ENCODE measurements at regions not wholly inside any gene's neighbourhood (a gene's known extent, or its start where the extent isn't known, plus 50 kb on each side); places are given as distances from the start of the nearest gene placed in this dataset.

DNA sequence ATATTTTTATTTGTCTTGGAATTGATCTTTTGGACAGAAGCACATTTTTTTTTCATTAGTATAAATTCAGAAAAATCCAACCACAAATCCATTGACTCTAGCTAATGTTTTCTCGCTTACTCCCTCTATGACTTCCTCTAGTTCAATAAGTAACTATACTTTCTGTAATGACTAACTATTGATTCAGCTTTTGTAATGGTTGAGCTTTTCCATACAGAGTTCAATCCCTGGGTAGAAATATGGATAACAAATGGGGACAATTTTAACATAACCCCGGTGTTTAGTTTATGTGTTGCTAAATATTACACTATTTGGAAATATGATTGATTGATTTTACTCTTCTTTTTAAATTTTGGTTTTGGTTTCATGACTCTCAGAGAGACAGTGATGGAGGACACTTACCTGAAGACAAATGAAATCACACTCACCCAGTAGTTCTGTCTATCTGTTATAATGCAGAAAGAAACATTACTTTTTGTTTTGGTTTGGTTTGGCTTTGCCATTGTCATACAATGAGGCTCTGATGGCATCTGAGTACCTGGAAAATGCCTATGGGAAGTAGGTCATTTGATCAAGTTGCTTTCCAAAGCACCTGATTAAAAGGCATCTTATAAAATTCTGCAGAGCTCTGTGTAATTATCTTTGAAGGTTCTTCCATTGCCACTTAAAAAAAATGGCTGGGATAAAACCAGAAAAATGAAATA lies 309.7 kb upstream of the MPDZ start:
- no peaks in the 10 kb centered on the region for H4K20me1 ChIP-seq (ENCODE audit: control insufficient read depth, insufficient read depth)
- intact Hi-C loops (cut with micrococcal nuclease; ENCODE audit: unreplicated experiment) = no loop called here
- in situ Hi-C loops (cut with MboI) = no loop called here
- H3K9ac ChIP-seq (ENCODE audit: control insufficient read depth, insufficient read depth, low read length) = no peak overlapping the region
- BruUV-seq (replicated peaks) = no TSS peak
- no peak overlapping the region for H3K27ac ChIP-seq (ENCODE audit: control insufficient read depth, insufficient read depth)
- 13% methylated on average over 2 of the region's 2 CpGs for WGBS (ENCODE audit: insufficient coverage, insufficient replicate concordance, low lambda C conversion rate, missing lambda C conversion rate)
- no peak overlapping the region for H3K4me3 ChIP-seq
- no peak for ATAC-seq
- no peak overlapping the region for H3K4me2 ChIP-seq (ENCODE audit: control insufficient read depth, insufficient read depth)
- no peak for TF ChIP-seq HCFC1 (IDR thresholded peaks at IDR 0.05; ENCODE audit: low read length)
- TF ChIP-seq, protein P1, sequence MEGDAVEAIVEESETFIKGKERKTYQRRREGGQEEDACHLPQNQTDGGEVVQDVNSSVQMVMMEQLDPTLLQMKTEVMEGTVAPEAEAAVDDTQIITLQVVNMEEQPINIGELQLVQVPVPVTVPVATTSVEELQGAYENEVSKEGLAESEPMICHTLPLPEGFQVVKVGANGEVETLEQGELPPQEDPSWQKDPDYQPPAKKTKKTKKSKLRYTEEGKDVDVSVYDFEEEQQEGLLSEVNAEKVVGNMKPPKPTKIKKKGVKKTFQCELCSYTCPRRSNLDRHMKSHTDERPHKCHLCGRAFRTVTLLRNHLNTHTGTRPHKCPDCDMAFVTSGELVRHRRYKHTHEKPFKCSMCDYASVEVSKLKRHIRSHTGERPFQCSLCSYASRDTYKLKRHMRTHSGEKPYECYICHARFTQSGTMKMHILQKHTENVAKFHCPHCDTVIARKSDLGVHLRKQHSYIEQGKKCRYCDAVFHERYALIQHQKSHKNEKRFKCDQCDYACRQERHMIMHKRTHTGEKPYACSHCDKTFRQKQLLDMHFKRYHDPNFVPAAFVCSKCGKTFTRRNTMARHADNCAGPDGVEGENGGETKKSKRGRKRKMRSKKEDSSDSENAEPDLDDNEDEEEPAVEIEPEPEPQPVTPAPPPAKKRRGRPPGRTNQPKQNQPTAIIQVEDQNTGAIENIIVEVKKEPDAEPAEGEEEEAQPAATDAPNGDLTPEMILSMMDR (IDR thresholded peaks at IDR 0.05 in 2 of 3, conservative IDR thresholded peaks at IDR 0.05 in 1 of 3; ENCODE audit: control insufficient read depth in 2 of 3, extremely low read depth in 1 of 3, insufficient read depth in 1 of 3, low read depth in 3 of 3, low read length in 3 of 3) = no peak
- no peak for TF ChIP-seq EED (IDR thresholded peaks at IDR 0.05; ENCODE audit: low read depth)
- TF ChIP-seq, protein P2, sequence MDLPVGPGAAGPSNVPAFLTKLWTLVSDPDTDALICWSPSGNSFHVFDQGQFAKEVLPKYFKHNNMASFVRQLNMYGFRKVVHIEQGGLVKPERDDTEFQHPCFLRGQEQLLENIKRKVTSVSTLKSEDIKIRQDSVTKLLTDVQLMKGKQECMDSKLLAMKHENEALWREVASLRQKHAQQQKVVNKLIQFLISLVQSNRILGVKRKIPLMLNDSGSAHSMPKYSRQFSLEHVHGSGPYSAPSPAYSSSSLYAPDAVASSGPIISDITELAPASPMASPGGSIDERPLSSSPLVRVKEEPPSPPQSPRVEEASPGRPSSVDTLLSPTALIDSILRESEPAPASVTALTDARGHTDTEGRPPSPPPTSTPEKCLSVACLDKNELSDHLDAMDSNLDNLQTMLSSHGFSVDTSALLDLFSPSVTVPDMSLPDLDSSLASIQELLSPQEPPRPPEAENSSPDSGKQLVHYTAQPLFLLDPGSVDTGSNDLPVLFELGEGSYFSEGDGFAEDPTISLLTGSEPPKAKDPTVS (IDR thresholded peaks at IDR 0.05; ENCODE audit: low read depth, low read length) = no peak
- TF ChIP-seq STAT3 (IDR thresholded peaks at IDR 0.05; ENCODE audit: low read depth, low read length) = no peak
- TF ChIP-seq CBX5 (IDR thresholded peaks at IDR 0.05; ENCODE audit: low read depth) = no peak
- TF ChIP-seq SUPT20H (IDR thresholded peaks at IDR 0.05; ENCODE audit: borderline replicate concordance, control insufficient read depth, low read depth, low read length) = no peak
- TF ChIP-seq CBX3 (IDR thresholded peaks at IDR 0.05; ENCODE audit: borderline replicate concordance, low read depth) = no peak
- no peak for TF ChIP-seq EP300 (IDR thresholded peaks at IDR 0.05; ENCODE audit: borderline replicate concordance in 1 of 2, control insufficient read depth in 1 of 2, low read depth in 2 of 2, low read length in 2 of 2)
- no peaks in the 10 kb centered on the region for H3K27me3 ChIP-seq (replicated peaks in 1 of 2; ENCODE audit: control insufficient read depth in 2 of 2, insufficient read depth in 2 of 2, low read length in 1 of 2)
- no peak for DNase-seq (ENCODE audit: low read depth, low spot score)
- no peaks in the 10 kb centered on the region for H3K9me3 ChIP-seq (replicated peaks; ENCODE audit: control insufficient read depth, insufficient read depth, low read length)
- ChIA-PET POLR2A (no interaction called here), CTCF (interaction anchor here (0.6 kb wide), 1 partner anchor 598 kb away, joined by 3 read pairs; no protein-coding TSS in a partner anchor), SMC1A (ENCODE audit: uncharacterized antibody, unreplicated experiment) (no interaction called here), RAD21 (ENCODE audit: unreplicated experiment) (no interaction called here)
- FAIRE-seq = no peak
- no peaks in the 10 kb centered on the region for H3K36me3 ChIP-seq (ENCODE audit: control insufficient read depth in 2 of 2, insufficient read depth in 2 of 2, low read length in 1 of 2)
- H3K4me1 ChIP-seq (ENCODE audit: control insufficient read depth, insufficient read depth, low read length) = no peaks in the 10 kb centered on the region
- H2AFZ ChIP-seq (ENCODE audit: control insufficient read depth, low read depth, low read length) = no peak overlapping the region
- no peaks in the 10 kb centered on the region for H3K79me2 ChIP-seq (ENCODE audit: control insufficient read depth, insufficient read depth, low read length)
